A549 (cell line): ENCODE measurements at regions not wholly inside any gene's neighbourhood (a gene's known extent, or its start where the extent isn't known, plus 50 kb on each side); places are given as distances from the start of the nearest gene placed in this dataset.

Experiments
- ATAC-seq, 2 experiments: fragments of 200-7000 bp in 1 of 2; fragments of >200 bp in 1 of 2; cut with Nextera tagmentation in 1 of 2; cut with Tn5 transposase in 1 of 2; 3 replicates each; pipeline versions ENCODE4 v1.8.0 to v1.9.1; 2018 to 2020; ENCODE audit warnings: mild to moderate bottlenecking in 1 of 2, moderate library complexity in 1 of 2
- CTCF ChIA-PET: fragments of 300-600 bp; sonication (Branson Sonifier 250); formaldehyde crosslinking; extraction: SDS; loops from one replicate; lab custom pipeline; 2021; ENCODE audit warnings: antibody characterized with exemption, inconsistent platforms; lab: Yijun Ruan, JAX
- POLR2A ChIA-PET: fragments of 350-600 bp; formaldehyde crosslinking; extraction: SDS; loops from one replicate; lab custom pipeline; 2021; ENCODE audit warnings: antibody characterized with exemption, inconsistent platforms; lab: Yijun Ruan, JAX
- DNase-seq, 2 experiments: peaks; one replicate each; pipeline versions ENCODE4 v3.0.0 to v3.0.0-alpha.2; 2011 to 2016; ENCODE audit warnings: low read depth in 1 of 2, low spot score in 1 of 2
- FAIRE-seq: peaks from 2 replicates; lab custom pipeline; 2011; peaks lifted over from hg19 to GRCh38; lab: Jason Lieb, UNC
- H3K27ac ChIP-seq, 2 experiments: fragments of >200 bp; sonication (Bioruptor Twin); formaldehyde crosslinking; 3 replicates each; pipeline ENCODE4 v1.5.1; 2016 to 2017
- H3K4me1 ChIP-seq: fragments of >200 bp; sonication (Bioruptor Twin); formaldehyde crosslinking; 3 replicates; pipeline ENCODE4 v1.6.1; 2016
- H3K4me2 ChIP-seq: fragments of >200 bp; sonication (Bioruptor Twin); formaldehyde crosslinking; 3 replicates; pipeline ENCODE4 v1.6.1; 2016
- H3K4me3 ChIP-seq: fragments of >200 bp; sonication (Bioruptor Twin); formaldehyde crosslinking; 3 replicates; pipeline ENCODE4 v1.5.1; 2016
- H3K9me3 ChIP-seq: fragments of >200 bp; sonication (Bioruptor Twin); formaldehyde crosslinking; 3 replicates; pipeline ENCODE4 v1.6.1; 2016
- BCL3 ChIP-seq: fragments of >200 bp; sonication (Bioruptor Twin); formaldehyde crosslinking; IDR thresholded peaks from 3 replicates; pipeline ENCODE4 v1.6.1; 2016
- BHLHE40 ChIP-seq: IDR thresholded peaks from 2 replicates; pipeline ENCODE4 v1.6.1; 2012; ENCODE audit warnings: low read depth, low read length, inconsistent platforms
- CBX2 ChIP-seq: fragments of 200-600 bp; sonication (generic); IDR thresholded peaks from 2 replicates; pipeline ENCODE4 v1.6.1; 2016; ENCODE audit warnings: low read depth, mild to moderate bottlenecking, borderline replicate concordance
- CBX8 ChIP-seq: fragments of 200-600 bp; sonication (generic); IDR thresholded peaks from 2 replicates; pipeline ENCODE4 v1.6.1; 2016
- CHD4 ChIP-seq: fragments of 200-600 bp; sonication (generic); IDR thresholded peaks from 2 replicates; pipeline ENCODE4 v1.6.1; 2016; ENCODE audit warnings: antibody characterized with exemption, mild to moderate bottlenecking, borderline replicate concordance
- EHMT2 ChIP-seq: fragments of 200-600 bp; sonication (generic); IDR thresholded peaks from 2 replicates; pipeline ENCODE4 v1.6.1; 2016; ENCODE audit warnings: antibody characterized with exemption, low read depth, mild to moderate bottlenecking, moderate library complexity
- EP300 ChIP-seq, 2 experiments: fragments of >200 bp; sonication (Bioruptor Twin); formaldehyde crosslinking; IDR thresholded peaks; 2 replicates in 1 of 2; 3 replicates in 1 of 2; pipeline ENCODE4 v1.6.1; 2016 to 2017
- FOSB ChIP-seq: fragments of 250-450 bp; sonication (Bioruptor Pico); IDR thresholded peaks from 2 replicates; pipeline ENCODE4 v1.5.0; 2020; ENCODE audit warnings: mild to moderate bottlenecking, moderate library complexity
- HMGXB4 ChIP-seq: fragments of 250-450 bp; sonication (Bioruptor Pico); IDR thresholded peaks from 2 replicates; pipeline ENCODE4 v1.5.0; 2021; ENCODE audit warnings: mild to moderate bottlenecking, moderate library complexity, borderline replicate concordance
- HOXA7 ChIP-seq: fragments of 250-450 bp; sonication (Bioruptor Pico); IDR thresholded peaks from 2 replicates; pipeline ENCODE4 v1.5.0; 2020; ENCODE audit warnings: mild to moderate bottlenecking, moderate library complexity
- HOXB13 ChIP-seq: fragments of 250-450 bp; sonication (Bioruptor Pico); IDR thresholded peaks from 2 replicates; pipeline ENCODE4 v1.5.0; 2020; ENCODE audit warnings: low read depth, mild to moderate bottlenecking, moderate library complexity
- HOXB5 ChIP-seq: fragments of 250-450 bp; sonication (Bioruptor Pico); IDR thresholded peaks from 2 replicates; pipeline ENCODE4 v1.5.0; 2020; ENCODE audit warnings: mild to moderate bottlenecking, moderate library complexity
- MAFK ChIP-seq: fragments of 450-650 bp; IDR thresholded peaks from 2 replicates; pipeline ENCODE4 v1.6.1; 2014; ENCODE audit not compliant: partially characterized antibody
- POLR2A ChIP-seq: IDR thresholded peaks from 2 replicates; pipeline ENCODE4 v1.6.1; 2012; ENCODE audit warnings: mild to moderate bottlenecking, low read length
- REST ChIP-seq: fragments of 200-600 bp; sonication (generic); IDR thresholded peaks from 2 replicates; pipeline ENCODE4 v1.6.1; 2016; ENCODE audit warnings: antibody characterized with exemption, mild to moderate bottlenecking, moderate library complexity
- USF2 ChIP-seq: fragments of 450-650 bp; IDR thresholded peaks from 2 replicates; pipeline ENCODE4 v1.6.1; 2014; ENCODE audit warnings: antibody characterized with exemption
- ZC3H11A ChIP-seq: fragments of 450-650 bp; IDR thresholded peaks from 2 replicates; pipeline ENCODE4 v1.6.1; 2014; ENCODE audit warnings: antibody characterized with exemption, mild to moderate bottlenecking
- ZFP36 ChIP-seq: fragments of 450-650 bp; IDR thresholded peaks from 2 replicates; pipeline ENCODE4 v1.6.1; 2014; ENCODE audit warnings: borderline replicate concordance; ENCODE audit not compliant: partially characterized antibody
- ZNF302 ChIP-seq: fragments of 250-450 bp; sonication (Bioruptor Pico); IDR thresholded peaks from 2 replicates; pipeline ENCODE4 v1.9.0; 2021; ENCODE audit warnings: inconsistent platforms, mild to moderate bottlenecking, moderate library complexity
- ZSCAN20 ChIP-seq: fragments of 250-450 bp; sonication (Bioruptor Pico); IDR thresholded peaks from 2 replicates; pipeline ENCODE4 v1.8.0; 2022; ENCODE audit warnings: mild to moderate bottlenecking, moderate library complexity
- WGBS: methylation state at CpG from one replicate; pipeline ENCODE4 v1.1.6; 2017; ENCODE audit errors: missing lambda C conversion rate; 5-methylcytosine and 5-hydroxymethylcytosine counted together

- WGBS, result 40% methylated on average over 4 of the region's 4 CpGs
- Histone ChIP-seq H3K9me3 (no peaks in the 10 kb centered on the region), H3K27ac (no peak overlapping the region), H3K4me2 (no peak overlapping the region), H3K4me3 (no peak overlapping the region), H3K4me1 (no peaks in the 10 kb centered on the region)
- ChIA-PET CTCF (no interaction called here), POLR2A (no interaction called here)
- DNase-seq (no peak), FAIRE-seq (no peak), ATAC-seq (no peak)
- no peak for TF ChIP-seq FOSB (CRISPR knock-in tag)
- no peak for TF ChIP-seq HOXA7 (CRISPR knock-in tag)
- no peak for TF ChIP-seq BHLHE40
- no peak for TF ChIP-seq MAFK
- TF ChIP-seq ZSCAN20, result no peak
- no peak for TF ChIP-seq USF2
- TF ChIP-seq EP300 (IDR thresholded peaks at IDR 0.05), result no peak
- no peak for TF ChIP-seq HOXB13
- TF ChIP-seq HOXB5 (CRISPR knock-in tag), result no peak
- TF ChIP-seq ZFP36, result no peak
- no peak for TF ChIP-seq BCL3
- TF ChIP-seq REST, result no peak
- TF ChIP-seq ZC3H11A, result no peak
- no peak for TF ChIP-seq HMGXB4 (CRISPR knock-in tag)
- TF ChIP-seq ZNF302 (CRISPR knock-in tag), result no peak
- no peak for TF ChIP-seq EHMT2
- TF ChIP-seq CBX8, result no peak
- TF ChIP-seq CBX2, result no peak
- no peak for TF ChIP-seq POLR2A
- no peak for TF ChIP-seq CHD4
Measured at GRCh38 chr4:94063084-94063483, 144.6 kb upstream of the SMARCAD1 start.
